Hepatocyte (in vitro differentiated cells): ENCODE measurements at regions not wholly inside any gene's neighbourhood (a gene's known extent, or its start where the extent isn't known, plus 50 kb on each side); places are given as distances from the start of the nearest gene placed in this dataset.

ENCODE experiments used
- CTCF ChIP-seq: fragments of 200-600 bp; sonication (generic); IDR thresholded peaks from 2 replicates; pipeline ENCODE4 v1.5.1; 2016; ENCODE audit warnings: antibody characterized with exemption, mild to moderate bottlenecking; ENCODE audit not compliant: poor library complexity
- EZH2 ChIP-seq: fragments of 200-600 bp; sonication (generic); IDR thresholded peaks from 2 replicates; pipeline ENCODE4 v1.6.1; 2016; ENCODE audit warnings: antibody characterized with exemption, mild to moderate bottlenecking, borderline replicate concordance
- EZH2phosphoT487 ChIP-seq: fragments of 200-600 bp; sonication (generic); IDR thresholded peaks from one replicate; pipeline ENCODE4 v1.6.1; 2018; ENCODE audit warnings: antibody characterized with exemption, mild to moderate bottlenecking, low read depth, moderate library complexity; ENCODE audit not compliant: unreplicated experiment, severe bottlenecking

- peak; percentile 31 for TF ChIP-seq CTCF
- no peak for TF ChIP-seq EZH2
- no peak for TF ChIP-seq EZH2phosphoT487
Measured at GRCh38 chr17:63113167-63113566, 147.1 kb downstream of the TANC2 start.
